Colonic mucosa (tissue), 4 donors: ENCODE measurements at regions not wholly inside any gene's neighbourhood (a gene's known extent, or its start where the extent isn't known, plus 50 kb on each side); places are given as distances from the start of the nearest gene placed in this dataset.

ENCODE experiments used
- DNase-seq: peaks from one replicate; pipeline ENCODE4 v3.0.0-alpha.2; 2020
- H3K27ac ChIP-seq: fragments of 200-600 bp; one replicate; pipeline ENCODE4 v1.8.0; 2021
- H3K27me3 ChIP-seq: fragments of 200-600 bp; one replicate; pipeline ENCODE4 v1.8.0; 2021
- H3K36me3 ChIP-seq: fragments of 200-600 bp; one replicate; pipeline ENCODE4 v1.8.0; 2021
- H3K4me1 ChIP-seq: fragments of 200-600 bp; one replicate; pipeline ENCODE4 v1.8.0; 2021; ENCODE audit warnings: mild to moderate bottlenecking
- H3K4me3 ChIP-seq: fragments of 200-600 bp; one replicate; pipeline ENCODE4 v1.8.0; 2021
- H3K9ac ChIP-seq, 2 donors: one replicate each; pipeline ENCODE4 v1.7.0; 2013; ENCODE audit warnings: control low read depth in 2 of 2, low read depth in 2 of 2, low read length in 2 of 2
- H3K9me3 ChIP-seq: fragments of 200-600 bp; one replicate; pipeline ENCODE4 v1.8.0; 2021
- CTCF ChIP-seq: fragments of 200-600 bp; IDR thresholded peaks from one replicate; pipeline ENCODE4 v1.8.0; 2022; ENCODE audit warnings: antibody characterized with exemption, mild to moderate bottlenecking
- intact Hi-C: fragments of 100-400 bp; cut with DNase I; formaldehyde crosslinking; loops from one replicate; pipeline ENCODE4 v1.14.1; 2022
- donor health status: healthy.
- donor health status: DM: no; HTN: no; CAD: no.
- donor health status: DM: no; HTN: no; CAD: no.

DNA sequence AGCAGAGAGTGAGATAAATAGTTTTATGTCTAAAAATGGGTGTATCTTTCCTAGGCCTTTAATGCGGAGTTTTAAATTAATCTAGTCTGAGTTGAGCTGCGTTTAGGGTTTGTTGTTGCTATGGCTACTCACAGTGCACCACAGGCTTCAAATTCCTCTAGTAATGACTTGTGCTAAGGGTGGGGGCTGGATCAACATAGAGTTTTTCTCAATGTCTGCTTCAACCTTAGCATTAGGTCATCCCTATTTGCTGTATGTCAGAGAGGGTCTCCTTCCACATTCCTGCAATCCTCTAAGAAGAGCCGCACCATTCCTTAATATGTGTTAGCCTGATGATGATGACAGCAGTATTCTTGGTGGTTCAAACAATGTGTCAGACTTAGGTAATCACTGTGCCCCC lies 465.6 kb upstream of the KIF2A start:
- intact Hi-C loops: no loop called here
- Histone ChIP-seq H3K27ac (no peak overlapping the region), H3K9ac (no peak overlapping the region), H3K9me3 (no peaks in the 10 kb centered on the region), H3K4me1 (no peaks in the 10 kb centered on the region), H3K27me3 (no peaks in the 10 kb centered on the region), H3K4me3 (no peak overlapping the region), H3K36me3 (no peaks in the 10 kb centered on the region)
- DNase-seq: no peak
- TF ChIP-seq CTCF: no peak

GRCh38 chr5:61842840-61843239 lies 463.2 kb upstream of the KIF2A start:
- H3K36me3 ChIP-seq: no peaks in the 10 kb centered on the region
- no peak overlapping the region for H3K4me3 ChIP-seq
- no peaks in the 10 kb centered on the region for H3K27me3 ChIP-seq
- H3K27ac ChIP-seq: no peak overlapping the region
- TF ChIP-seq CTCF: no peak
- no peaks in the 10 kb centered on the region for H3K9me3 ChIP-seq
- DNase-seq: no peak
- no peaks in the 10 kb centered on the region for H3K4me1 ChIP-seq
- intact Hi-C loops: no loop called here
- H3K9ac ChIP-seq: no peak overlapping the region

DNA sequence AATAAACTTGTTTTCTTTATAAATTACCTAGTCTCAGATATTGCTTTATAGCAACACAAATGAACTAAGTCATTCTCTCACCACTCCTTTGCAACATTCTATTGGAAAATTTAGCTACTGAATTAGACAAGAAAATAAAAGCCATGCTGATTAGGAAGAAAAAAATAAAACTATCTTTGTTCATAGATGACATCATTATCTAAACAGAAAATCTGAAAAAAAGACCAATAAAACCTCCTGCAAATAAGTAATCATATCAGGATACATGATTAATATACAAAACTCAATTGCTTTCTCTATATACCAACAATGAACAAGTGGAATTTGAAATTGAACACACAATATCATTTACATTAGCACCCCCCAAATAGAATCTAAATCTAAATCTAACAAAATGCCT lies 455.3 kb upstream of the KIF2A start:
- no peak overlapping the region for H3K9ac ChIP-seq
- H3K4me3 ChIP-seq: no peak overlapping the region
- intact Hi-C loops: no loop called here
- no peak for TF ChIP-seq CTCF
- no peak for DNase-seq
- H3K36me3 ChIP-seq: no peaks in the 10 kb centered on the region
- H3K27ac ChIP-seq: no peak overlapping the region
- H3K4me1 ChIP-seq: no peaks in the 10 kb centered on the region
- H3K9me3 ChIP-seq: no peaks in the 10 kb centered on the region
- H3K27me3 ChIP-seq: no peaks in the 10 kb centered on the region

GRCh38 chr5:61854531-61854930 lies 451.5 kb upstream of the KIF2A start:
- intact Hi-C loops: no loop called here
- no peaks in the 10 kb centered on the region for H3K4me1 ChIP-seq
- no peak for TF ChIP-seq CTCF
- H3K4me3 ChIP-seq: no peak overlapping the region
- no peak overlapping the region for H3K27ac ChIP-seq
- H3K9me3 ChIP-seq: no peaks in the 10 kb centered on the region
- no peaks in the 10 kb centered on the region for H3K27me3 ChIP-seq
- no peak overlapping the region for H3K9ac ChIP-seq
- H3K36me3 ChIP-seq: no peaks in the 10 kb centered on the region
- DNase-seq: no peak

DNA sequence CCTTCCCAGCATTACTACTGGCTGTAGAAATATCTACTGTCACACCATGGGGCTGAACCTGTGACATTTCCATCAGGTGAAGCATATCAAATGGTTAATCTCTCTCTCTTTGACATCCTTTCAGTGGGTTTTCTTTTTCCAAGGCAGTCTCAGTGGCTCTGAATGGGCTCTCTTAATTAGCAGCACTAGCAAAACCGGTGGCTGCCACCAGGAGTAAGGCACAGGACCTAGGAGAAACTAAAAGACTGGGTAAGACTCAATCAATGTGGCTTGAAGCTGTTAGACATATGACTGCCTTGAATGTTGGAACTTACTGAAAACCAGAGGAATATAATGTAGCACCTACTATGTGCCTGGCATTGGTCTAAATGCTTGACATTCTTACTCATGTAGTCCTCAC lies 445.0 kb upstream of the KIF2A start:
- TF ChIP-seq CTCF: no peak
- H3K27me3 ChIP-seq: no peaks in the 10 kb centered on the region
- H3K4me3 ChIP-seq: no peak overlapping the region
- H3K4me1 ChIP-seq: no peaks in the 10 kb centered on the region
- DNase-seq: no peak
- no peaks in the 10 kb centered on the region for H3K9me3 ChIP-seq
- no peak overlapping the region for H3K9ac ChIP-seq
- H3K36me3 ChIP-seq: no peaks in the 10 kb centered on the region
- H3K27ac ChIP-seq: no peak overlapping the region
- intact Hi-C loops: no loop called here

- no peaks in the 10 kb centered on the region for H3K27me3 ChIP-seq
- H3K4me1 ChIP-seq: no peaks in the 10 kb centered on the region
- no peak for DNase-seq
- no peak overlapping the region for H3K27ac ChIP-seq
- no peaks in the 10 kb centered on the region for H3K9me3 ChIP-seq
- H3K9ac ChIP-seq: no peak overlapping the region
- H3K36me3 ChIP-seq: no peaks in the 10 kb centered on the region
- TF ChIP-seq CTCF: no peak
- intact Hi-C loops: no loop called here
- no peak overlapping the region for H3K4me3 ChIP-seq
These were observed 439.1 kb upstream of the KIF2A start for GRCh38 chr5:61866930-61867329.
